Lower leg skin (tissue), 4 donors: ENCODE measurements at regions not wholly inside any gene's neighbourhood (a gene's known extent, or its start where the extent isn't known, plus 50 kb on each side); places are given as distances from the start of the nearest gene placed in this dataset.
A peak's percentile ranks its signal among the peaks of the same experiment; 100 is the strongest.

Experiments used
- DNase-seq, 2 donors: peaks; one replicate each; pipeline ENCODE4 v3.0.0-alpha.2; 2019; ENCODE audit warnings: low spot score in 2 of 2
- H3K4me3 ChIP-seq: fragments of 200-600 bp; sonication (generic); 2 replicates; pipeline ENCODE4 v1.5.1; 2017; ENCODE audit warnings: mild to moderate bottlenecking, low read depth; ENCODE audit not compliant: poor library complexity, severe bottlenecking
- POLR2A ChIP-seq, 2 donors: fragments of 450-650 bp; IDR thresholded peaks; one replicate each; pipeline ENCODE4 v1.6.1; 2016 to 2017; ENCODE audit warnings: antibody characterized with exemption in 2 of 2, mild to moderate bottlenecking in 1 of 2, moderate library complexity in 1 of 2
- WGBS, 2 donors: methylation state at CpG; one replicate each; pipeline ENCODE4 v1.1.5; 2018; 5-methylcytosine and 5-hydroxymethylcytosine counted together
- intact Hi-C: fragments of 100-400 bp; cut with DNase I; formaldehyde crosslinking; loops from one replicate; pipeline ENCODE4 v1.15.0; 2023; ENCODE audit warnings: low total_unique reads
- TF ChIP-seq, protein P1 (sequence below), 3 donors: fragments of 450-650 bp; IDR thresholded peaks; one replicate each; pipeline ENCODE4 v1.5.1; 2016; ENCODE audit warnings: antibody characterized with exemption in 3 of 3, mild to moderate bottlenecking in 3 of 3, moderate library complexity in 2 of 3

DNA sequence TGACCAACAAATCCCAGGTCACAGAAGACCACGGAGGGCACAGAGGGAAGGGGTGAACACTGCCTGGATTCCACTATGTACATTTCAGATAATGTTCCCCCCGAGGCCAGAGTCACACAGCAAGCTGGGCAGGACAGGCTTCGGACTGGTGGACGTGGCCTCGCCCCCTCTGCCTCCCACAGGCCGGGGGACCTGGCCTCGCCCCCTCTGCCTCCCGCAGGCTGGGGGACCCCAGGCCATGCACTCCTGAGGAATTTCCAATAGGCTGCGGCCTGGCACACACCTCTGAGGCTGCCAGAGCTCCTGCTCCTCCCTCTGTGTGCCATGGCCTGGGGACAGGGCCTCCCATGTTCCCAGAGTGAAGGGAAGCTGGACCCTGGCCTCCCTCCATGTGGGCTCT, 1352.8 kb downstream of the BRD1 start:
- DNase-seq = peak in 1 of 2 donors; percentile 68
- no peak overlapping the region for H3K4me3 ChIP-seq
- TF ChIP-seq, protein P1, sequence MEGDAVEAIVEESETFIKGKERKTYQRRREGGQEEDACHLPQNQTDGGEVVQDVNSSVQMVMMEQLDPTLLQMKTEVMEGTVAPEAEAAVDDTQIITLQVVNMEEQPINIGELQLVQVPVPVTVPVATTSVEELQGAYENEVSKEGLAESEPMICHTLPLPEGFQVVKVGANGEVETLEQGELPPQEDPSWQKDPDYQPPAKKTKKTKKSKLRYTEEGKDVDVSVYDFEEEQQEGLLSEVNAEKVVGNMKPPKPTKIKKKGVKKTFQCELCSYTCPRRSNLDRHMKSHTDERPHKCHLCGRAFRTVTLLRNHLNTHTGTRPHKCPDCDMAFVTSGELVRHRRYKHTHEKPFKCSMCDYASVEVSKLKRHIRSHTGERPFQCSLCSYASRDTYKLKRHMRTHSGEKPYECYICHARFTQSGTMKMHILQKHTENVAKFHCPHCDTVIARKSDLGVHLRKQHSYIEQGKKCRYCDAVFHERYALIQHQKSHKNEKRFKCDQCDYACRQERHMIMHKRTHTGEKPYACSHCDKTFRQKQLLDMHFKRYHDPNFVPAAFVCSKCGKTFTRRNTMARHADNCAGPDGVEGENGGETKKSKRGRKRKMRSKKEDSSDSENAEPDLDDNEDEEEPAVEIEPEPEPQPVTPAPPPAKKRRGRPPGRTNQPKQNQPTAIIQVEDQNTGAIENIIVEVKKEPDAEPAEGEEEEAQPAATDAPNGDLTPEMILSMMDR (IDR thresholded peaks at IDR 0.05) = no peak
- TF ChIP-seq POLR2A (IDR thresholded peaks at IDR 0.05) = no peak
- intact Hi-C loops = no loop called here
- 73 to 85% methylated on average over 8 to 9 of the region's 9 CpGs for WGBS, 2 donors

DNA sequence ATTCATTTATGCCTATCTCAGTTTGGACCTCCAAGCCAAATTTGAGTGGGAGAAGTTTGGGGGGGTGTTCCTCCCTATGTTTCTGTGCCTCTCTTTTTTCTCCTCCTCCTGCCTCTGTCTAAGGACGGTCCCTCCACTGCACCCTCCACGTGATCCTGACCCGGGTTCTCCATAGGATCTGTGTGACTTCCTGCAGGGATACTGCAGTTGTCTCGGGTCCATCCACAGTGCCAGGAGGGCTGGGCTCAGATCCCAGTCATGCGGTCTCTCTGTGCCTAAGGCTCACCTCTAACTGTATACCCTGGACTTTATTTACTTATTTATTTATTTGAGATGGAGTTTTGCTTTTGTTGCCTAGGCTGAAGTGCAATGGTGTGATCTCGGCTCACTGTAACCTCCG, 1354.5 kb downstream of the BRD1 start:
- TF ChIP-seq, protein P1 (IDR thresholded peaks at IDR 0.05) = no peak
- TF ChIP-seq POLR2A (IDR thresholded peaks at IDR 0.05) = no peak
- H3K4me3 ChIP-seq = no peak overlapping the region
- intact Hi-C loops = no loop called here
- WGBS, 2 donors = 80 to 87% methylated on average over 7 of the region's 7 CpGs
- peak in 1 of 2 donors; percentile 57 for DNase-seq

DNA sequence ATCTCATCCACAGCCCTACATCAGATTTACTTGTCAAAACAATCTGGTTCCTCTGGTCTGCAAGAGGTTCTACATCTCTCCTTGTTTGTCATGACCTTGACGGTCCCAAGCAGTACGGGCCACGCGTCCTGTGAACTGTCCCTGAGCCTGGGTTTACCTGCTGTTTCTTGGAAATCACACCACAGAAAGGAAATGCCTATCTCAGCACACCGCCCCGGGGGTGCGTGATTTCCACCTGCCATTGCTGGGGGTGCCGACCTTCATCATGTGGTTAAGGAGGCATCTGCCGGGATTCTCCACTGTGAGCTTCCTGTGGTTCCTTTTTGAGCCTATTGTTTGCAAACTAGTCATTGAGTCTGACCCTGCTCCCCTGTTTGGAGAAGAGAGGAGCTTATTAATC, 1363.4 kb downstream of the BRD1 start:
- peak in 1 of 2 donors; percentile 63 for DNase-seq
- no peak overlapping the region for H3K4me3 ChIP-seq
- no peak for TF ChIP-seq POLR2A (IDR thresholded peaks at IDR 0.05)
- TF ChIP-seq, protein P1 (IDR thresholded peaks at IDR 0.05) = no peak
- intact Hi-C loops = no loop called here
- 67 to 76% methylated on average over 9 of the region's 9 CpGs for WGBS, 2 donors

DNA sequence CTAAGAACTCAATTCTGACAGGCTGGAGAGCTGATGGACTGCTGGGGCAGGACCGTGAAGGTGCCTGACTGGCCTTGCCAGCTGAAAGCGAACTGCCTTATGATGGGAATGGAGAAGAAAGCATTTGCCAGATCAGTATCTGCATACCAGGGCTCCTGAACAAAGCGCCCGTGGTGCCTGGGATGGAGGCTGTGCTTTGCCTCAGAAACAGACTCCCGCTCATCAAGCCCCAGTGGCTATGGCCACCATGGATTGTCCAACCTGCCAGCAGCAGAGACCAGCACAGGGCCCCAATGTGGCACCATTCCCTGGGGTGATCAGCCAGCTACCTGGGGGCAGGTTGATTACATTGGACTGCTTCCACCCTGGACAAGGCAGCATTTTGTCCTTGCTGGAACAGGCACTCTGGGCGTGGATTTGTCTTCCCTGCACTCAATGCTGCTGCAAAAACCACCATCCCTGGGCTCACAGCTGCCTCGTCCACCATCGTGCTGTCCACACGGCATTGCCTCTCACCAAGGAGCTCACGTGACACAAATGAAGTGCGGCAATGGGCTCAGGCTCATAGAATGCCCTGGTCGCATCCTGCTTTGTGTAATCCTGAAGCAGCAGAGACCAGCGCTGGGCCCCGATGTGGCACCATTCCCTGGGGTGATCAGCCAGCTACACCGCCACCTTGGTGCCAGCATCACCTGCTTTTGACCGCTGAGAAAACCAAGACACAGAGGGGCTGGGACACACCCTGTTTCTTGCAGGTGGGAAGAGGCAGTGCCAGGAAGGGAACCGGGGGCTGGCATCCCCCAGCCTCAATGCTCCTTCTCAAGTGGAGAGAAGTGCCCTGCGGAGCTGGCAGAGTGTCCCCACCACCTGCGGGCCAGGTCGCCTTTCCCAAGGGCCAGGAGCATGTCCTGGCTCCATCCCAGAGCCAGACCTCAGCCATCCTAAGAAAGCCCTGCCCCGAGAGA, 1367.5 kb downstream of the BRD1 start:
- TF ChIP-seq, protein P1 (IDR thresholded peaks at IDR 0.05) = no peak
- TF ChIP-seq POLR2A (IDR thresholded peaks at IDR 0.05) = no peak
- intact Hi-C loops = no loop called here
- 84 to 85% methylated on average over 21 of the region's 21 CpGs for WGBS, 2 donors
- no peak overlapping the region for H3K4me3 ChIP-seq
- DNase-seq = peak in 1 of 2 donors; percentile 67

DNA sequence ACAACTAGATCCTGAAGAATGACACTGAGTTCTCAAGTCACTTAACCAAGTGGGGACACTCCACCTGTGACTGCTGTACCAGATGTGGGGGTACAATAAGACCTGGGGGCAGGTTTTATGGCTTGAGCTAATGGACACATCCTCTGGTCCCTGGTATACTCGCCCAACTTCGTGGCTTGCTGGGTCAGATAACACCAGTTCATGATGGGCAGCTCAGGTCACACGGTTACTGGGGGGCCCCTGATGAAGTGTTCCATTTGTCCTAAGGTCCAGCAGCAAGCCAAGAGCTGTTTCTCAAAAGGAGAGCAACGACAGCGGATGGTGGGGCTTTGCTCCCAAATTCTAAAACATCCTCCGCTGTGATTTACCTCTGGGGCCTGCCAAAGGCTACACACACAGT, 1368.4 kb downstream of the BRD1 start:
- TF ChIP-seq POLR2A (IDR thresholded peaks at IDR 0.05) = no peak
- TF ChIP-seq, protein P1 (IDR thresholded peaks at IDR 0.05) = no peak
- intact Hi-C loops = no loop called here

More for the DNA sequence above, 1368.4 kb downstream of the BRD1 start:
- no peak overlapping the region for H3K4me3 ChIP-seq
- peak in 1 of 2 donors; percentile 75 for DNase-seq
- 76 to 86% methylated on average over 6 of the region's 6 CpGs for WGBS, 2 donors
